ENCODE measurements at regions not wholly inside any gene's neighbourhood (a gene's known extent, or its start where the extent isn't known, plus 50 kb on each side); places are given as distances from the start of the nearest gene placed in this dataset.

- no peak for TF ChIP-seq MATR3 (CRISPR knock-in tag; IDR thresholded peaks at IDR 0.05)
- TF ChIP-seq ZBTB49 (CRISPR knock-in tag; IDR thresholded peaks at IDR 0.05; ENCODE audit: borderline replicate concordance): no peak
- TF ChIP-seq CTCF (CRISPR knock-in tag; IDR thresholded peaks at IDR 0.05): no peak
- TF ChIP-seq NFATC3 (CRISPR knock-in tag; IDR thresholded peaks at IDR 0.05): no peak
- no peak for TF ChIP-seq ZNF660 (CRISPR knock-in tag; IDR thresholded peaks at IDR 0.05; ENCODE audit: borderline replicate concordance, low read depth)
- no peak for TF ChIP-seq ZNF652 (CRISPR knock-in tag; IDR thresholded peaks at IDR 0.05; ENCODE audit: borderline replicate concordance, low read depth)
- TF ChIP-seq ZFP90 (CRISPR knock-in tag; IDR thresholded peaks at IDR 0.05; ENCODE audit: borderline replicate concordance): no peak
- TF ChIP-seq ESRRA (CRISPR knock-in tag; IDR thresholded peaks at IDR 0.05; ENCODE audit: low read depth): no peak
- TF ChIP-seq SIN3A (IDR thresholded peaks at IDR 0.05; ENCODE audit: borderline replicate concordance, low read depth, low read length): no peak
- TF ChIP-seq FIP1L1 (IDR thresholded peaks at IDR 0.05; ENCODE audit: borderline replicate concordance, insufficient read depth, low read depth, low read length): no peak
- no peak for TF ChIP-seq FOXP4 (CRISPR knock-in tag; IDR thresholded peaks at IDR 0.05)
- TF ChIP-seq EP300 (IDR thresholded peaks at IDR 0.05; ENCODE audit: low read depth in 2 of 2, low read length in 2 of 2): no peak
- TF ChIP-seq EP300 (CRISPR knock-in tag; IDR thresholded peaks at IDR 0.05; ENCODE audit: borderline replicate concordance): no peak
- TF ChIP-seq PHB2 (IDR thresholded peaks at IDR 0.05; ENCODE audit: partially characterized antibody): no peak
- TF ChIP-seq GABPB1 (CRISPR knock-in tag; IDR thresholded peaks at IDR 0.05): no peak
Observed at GRCh38 chr3:178396318-178396717, 139.9 kb upstream of the KCNMB2 start.
